ENCODE measurements at regions not wholly inside any gene's neighbourhood (a gene's known extent, or its start where the extent isn't known, plus 50 kb on each side); places are given as distances from the start of the nearest gene placed in this dataset.
"Not testable (repeated sequence)": the region's sequence is repeated elsewhere in the genome, so short reads cannot be mapped to it uniquely, and the experiment has no call there.

- DNase-seq (ENCODE audit: low spot score): no peak
- no peak for TF ChIP-seq CTCF (IDR thresholded peaks at IDR 0.05)
Observed at GRCh38 chr11:110347660-110348059, 51.2 kb upstream of the RDX start.

GRCh38 chr11:110349138-110349996, 53.0 kb upstream of the RDX start:
- no peak for ATAC-seq (ENCODE audit: low FRiP score)
- TF ChIP-seq CTCF (IDR thresholded peaks at IDR 0.05): no peak
- DNase-seq (ENCODE audit: low spot score): no peak

More at GRCh38 chr11:110347660-110348059, 51.2 kb upstream of the RDX start:
- no peak for ATAC-seq (ENCODE audit: low FRiP score)

- DNase-seq (ENCODE audit: low spot score); ATAC-seq (ENCODE audit: low FRiP score): not testable (repeated sequence)
Observed at GRCh38 chr11:110349997-110350383, 53.6 kb upstream of the RDX start.

- no peak for DNase-seq (ENCODE audit: low spot score)
- no peak for TF ChIP-seq CTCF (IDR thresholded peaks at IDR 0.05)
- no peak for ATAC-seq (ENCODE audit: low FRiP score)
Observed at GRCh38 chr11:110355011-110355744, 58.8 kb upstream of the RDX start.

GRCh38 chr11:110356762-110357671, 60.6 kb upstream of the RDX start:
- ATAC-seq (ENCODE audit: low FRiP score): no peak
- DNase-seq (ENCODE audit: low spot score): no peak
- no peak for TF ChIP-seq CTCF (IDR thresholded peaks at IDR 0.05)

- DNase-seq (ENCODE audit: low spot score) (no peak), ATAC-seq (ENCODE audit: low FRiP score) (no peak)
- no peak for TF ChIP-seq CTCF (IDR thresholded peaks at IDR 0.05)
Observed at GRCh38 chr11:110358336-110358735, 61.9 kb upstream of the RDX start.

GRCh38 chr11:110360781-110361408, 64.5 kb upstream of the RDX start:
- not testable (repeated sequence) for DNase-seq (ENCODE audit: low spot score); ATAC-seq (ENCODE audit: low FRiP score)
